ENCODE measurements at regions not wholly inside any gene's neighbourhood (a gene's known extent, or its start where the extent isn't known, plus 50 kb on each side); places are given as distances from the start of the nearest gene placed in this dataset.

GRCh38 chr14:104388011-104388521, 191.5 kb upstream of the C14orf180 start:
- TF ChIP-seq TARDBP (IDR thresholded peaks at IDR 0.05) (no peak), PKNOX1 (IDR thresholded peaks at IDR 0.05) (no peak)

Measured in HEK293T (cell line).